GM12892 (cell line): ENCODE measurements at regions not wholly inside any gene's neighbourhood (a gene's known extent, or its start where the extent isn't known, plus 50 kb on each side); places are given as distances from the start of the nearest gene placed in this dataset.

Experiments
- POLR2A ChIP-seq: IDR thresholded peaks from 2 replicates; pipeline ENCODE4 v1.6.1; 2011; ENCODE audit warnings: low read depth, low read length, control low read depth
- POLR2AphosphoS5 ChIP-seq: IDR thresholded peaks from 2 replicates; pipeline ENCODE4 v1.6.1; 2011; ENCODE audit warnings: low read depth, low read length, control low read depth
- TAF1 ChIP-seq: IDR thresholded peaks from 2 replicates; pipeline ENCODE4 v1.6.1; 2011; ENCODE audit warnings: low read depth, mild to moderate bottlenecking, control low read depth, low read length, borderline replicate concordance

GRCh38 chr2:156739301-156739700 lies 303.1 kb downstream of the GPD2 start:
- TF ChIP-seq POLR2A (no peak), POLR2AphosphoS5 (no peak), TAF1 (no peak)
